Right atrium auricular region (tissue), 2 donors: ENCODE measurements at regions not wholly inside any gene's neighbourhood (a gene's known extent, or its start where the extent isn't known, plus 50 kb on each side); places are given as distances from the start of the nearest gene placed in this dataset.

Source experiments
- DNase-seq: peaks from one replicate; pipeline ENCODE4 v3.0.0-alpha.2; 2019; ENCODE audit warnings: low spot score
- H3K27ac ChIP-seq, 2 donors: fragments of 200-600 bp; sonication (generic); 1 replicate in 1 of 2; 2 replicates in 1 of 2; pipeline ENCODE4 v1.5.1; 2016 to 2019
- H3K27me3 ChIP-seq, 2 donors: fragments of 200-600 bp; sonication (generic); one replicate each; pipeline versions ENCODE4 v1.5.1 to v1.6.0; 2017 to 2019
- H3K36me3 ChIP-seq: fragments of 200-600 bp; sonication (generic); one replicate; pipeline ENCODE4 v1.5.1; 2016
- H3K4me1 ChIP-seq, 2 donors: fragments of 200-600 bp; sonication (generic); one replicate each; pipeline versions ENCODE4 v1.5.1 to v1.6.0; 2017 to 2019
- H3K4me3 ChIP-seq, 2 donors: fragments of 200-600 bp; sonication (generic); 1 replicate in 1 of 2; 2 replicates in 1 of 2; pipeline ENCODE4 v1.5.1; 2017 to 2019; ENCODE audit warnings: mild to moderate bottlenecking in 1 of 2, moderate library complexity in 1 of 2
- H3K9me3 ChIP-seq, 2 donors: fragments of 200-600 bp; sonication (generic); one replicate each; pipeline ENCODE4 v1.5.1; 2019
- TF ChIP-seq, protein P1 (sequence below), 2 donors: fragments of 200-600 bp; sonication (generic); IDR thresholded peaks; one replicate each; pipeline ENCODE4 v1.5.1; 2019; ENCODE audit warnings: antibody characterized with exemption in 2 of 2

DNA sequence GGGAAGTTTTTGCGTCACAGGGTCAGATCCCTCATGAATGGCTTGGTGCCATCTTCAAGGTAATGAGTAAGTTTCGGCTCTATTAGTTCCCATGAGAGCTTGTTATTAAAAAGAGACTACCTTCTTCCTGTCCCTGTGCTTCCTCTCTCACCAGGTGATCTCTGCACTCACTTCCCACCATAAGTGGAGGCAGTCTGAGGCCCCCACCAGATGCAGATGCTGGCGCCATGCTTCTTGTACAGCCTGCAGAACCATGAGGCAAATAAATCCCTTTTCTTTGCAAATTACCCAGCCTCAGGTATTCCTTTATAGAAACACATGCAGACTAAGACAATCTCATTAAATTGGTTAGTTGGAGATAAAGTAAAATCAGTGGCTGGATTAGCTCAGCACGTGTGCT is 75.6 kb upstream of the RFC3 start:
- TF ChIP-seq, protein P1, sequence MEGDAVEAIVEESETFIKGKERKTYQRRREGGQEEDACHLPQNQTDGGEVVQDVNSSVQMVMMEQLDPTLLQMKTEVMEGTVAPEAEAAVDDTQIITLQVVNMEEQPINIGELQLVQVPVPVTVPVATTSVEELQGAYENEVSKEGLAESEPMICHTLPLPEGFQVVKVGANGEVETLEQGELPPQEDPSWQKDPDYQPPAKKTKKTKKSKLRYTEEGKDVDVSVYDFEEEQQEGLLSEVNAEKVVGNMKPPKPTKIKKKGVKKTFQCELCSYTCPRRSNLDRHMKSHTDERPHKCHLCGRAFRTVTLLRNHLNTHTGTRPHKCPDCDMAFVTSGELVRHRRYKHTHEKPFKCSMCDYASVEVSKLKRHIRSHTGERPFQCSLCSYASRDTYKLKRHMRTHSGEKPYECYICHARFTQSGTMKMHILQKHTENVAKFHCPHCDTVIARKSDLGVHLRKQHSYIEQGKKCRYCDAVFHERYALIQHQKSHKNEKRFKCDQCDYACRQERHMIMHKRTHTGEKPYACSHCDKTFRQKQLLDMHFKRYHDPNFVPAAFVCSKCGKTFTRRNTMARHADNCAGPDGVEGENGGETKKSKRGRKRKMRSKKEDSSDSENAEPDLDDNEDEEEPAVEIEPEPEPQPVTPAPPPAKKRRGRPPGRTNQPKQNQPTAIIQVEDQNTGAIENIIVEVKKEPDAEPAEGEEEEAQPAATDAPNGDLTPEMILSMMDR (IDR thresholded peaks at IDR 0.05): no peak
- Histone ChIP-seq H3K27me3 (no peaks in the 10 kb centered on the region), H3K4me3 (no peak overlapping the region), H3K27ac (no peak overlapping the region), H3K4me1 (peaks cover 0 to 12% of the 10 kb centered on the region in 2 donors), H3K36me3 (no peaks in the 10 kb centered on the region), H3K9me3 (no peaks in the 10 kb centered on the region)
- no peak for DNase-seq

- H3K27ac ChIP-seq: no peak overlapping the region
- H3K36me3 ChIP-seq: no peaks in the 10 kb centered on the region
- no peak overlapping the region for H3K4me3 ChIP-seq
- H3K27me3 ChIP-seq: no peaks in the 10 kb centered on the region
- peaks cover 0 to 12% of the 10 kb centered on the region in 2 donors for H3K4me1 ChIP-seq
- DNase-seq: no peak
- H3K9me3 ChIP-seq: no peaks in the 10 kb centered on the region
- TF ChIP-seq, protein P1 (IDR thresholded peaks at IDR 0.05): no peak
Observed at GRCh38 chr13:33743438-33744368, 74.2 kb upstream of the RFC3 start.

GRCh38 chr13:33744589-33745369 is 73.2 kb upstream of the RFC3 start:
- no peak overlapping the region for H3K27ac ChIP-seq
- no peaks in the 10 kb centered on the region for H3K27me3 ChIP-seq
- H3K36me3 ChIP-seq: no peaks in the 10 kb centered on the region
- peaks cover 0 to 12% of the 10 kb centered on the region in 2 donors for H3K4me1 ChIP-seq
- TF ChIP-seq, protein P1 (IDR thresholded peaks at IDR 0.05): no peak
- no peak for DNase-seq
- H3K4me3 ChIP-seq: no peak overlapping the region
- no peaks in the 10 kb centered on the region for H3K9me3 ChIP-seq

GRCh38 chr13:33745370-33746324 is 72.3 kb upstream of the RFC3 start:
- Histone ChIP-seq H3K4me1 (peaks cover 0 to 12% of the 10 kb centered on the region in 2 donors), H3K27ac (no peak overlapping the region), H3K4me3 (no peak overlapping the region), H3K9me3 (no peaks in the 10 kb centered on the region), H3K27me3 (no peaks in the 10 kb centered on the region), H3K36me3 (no peaks in the 10 kb centered on the region)
- no peak for DNase-seq
- TF ChIP-seq, protein P1 (IDR thresholded peaks at IDR 0.05): no peak

GRCh38 chr13:33746867-33747266 is 71.1 kb upstream of the RFC3 start:
- H3K27me3 ChIP-seq: no peaks in the 10 kb centered on the region
- no peaks in the 10 kb centered on the region for H3K9me3 ChIP-seq
- peaks cover 0 to 12% of the 10 kb centered on the region in 2 donors for H3K4me1 ChIP-seq
- H3K36me3 ChIP-seq: no peaks in the 10 kb centered on the region
- TF ChIP-seq, protein P1 (IDR thresholded peaks at IDR 0.05): no peak
- no peak overlapping the region for H3K27ac ChIP-seq
- no peak overlapping the region for H3K4me3 ChIP-seq
- DNase-seq: no peak
